WTC11 (cell line): ENCODE measurements at regions not wholly inside any gene's neighbourhood (a gene's known extent, or its start where the extent isn't known, plus 50 kb on each side); places are given as distances from the start of the nearest gene placed in this dataset.

Experiments used
- ATF1 ChIP-seq: sonication (generic); formaldehyde crosslinking; IDR thresholded peaks from 2 replicates; pipeline ENCODE4 v1.8.1; 2023; ENCODE audit warnings: mild to moderate bottlenecking, moderate library complexity, missing genetic modification reagents
- E2F1 ChIP-seq: sonication (generic); formaldehyde crosslinking; IDR thresholded peaks from 2 replicates; pipeline ENCODE4 v1.8.0; 2022; ENCODE audit warnings: mild to moderate bottlenecking, missing genetic modification reagents
- ERG ChIP-seq: fragments of 250-450 bp; sonication (Bioruptor Pico); IDR thresholded peaks from 2 replicates; pipeline ENCODE4 v1.8.0; 2021; ENCODE audit warnings: mild to moderate bottlenecking
- FOXK1 ChIP-seq: sonication (generic); formaldehyde crosslinking; IDR thresholded peaks from 2 replicates; pipeline ENCODE4 v1.8.0; 2022; ENCODE audit warnings: mild to moderate bottlenecking, moderate library complexity, missing genetic modification reagents
- GABPB1 ChIP-seq: sonication (generic); formaldehyde crosslinking; IDR thresholded peaks from 2 replicates; pipeline ENCODE4 v1.8.1; 2023; ENCODE audit warnings: mild to moderate bottlenecking, missing genetic modification reagents
- GTF2I ChIP-seq: fragments of 250-450 bp; sonication (Bioruptor Pico); conservative IDR thresholded peaks from 2 replicates; pipeline ENCODE4 v1.4.0; 2021; ENCODE audit warnings: mild to moderate bottlenecking
- IRF2 ChIP-seq: sonication (generic); formaldehyde crosslinking; IDR thresholded peaks from 2 replicates; pipeline ENCODE4 v1.8.0; 2022; ENCODE audit warnings: low read depth, missing genetic modification reagents, borderline replicate concordance
- NFE2L1 ChIP-seq: sonication (generic); formaldehyde crosslinking; IDR thresholded peaks from 2 replicates; pipeline ENCODE4 v1.8.1; 2023; ENCODE audit warnings: missing genetic modification reagents
- NR1H2 ChIP-seq: sonication (generic); formaldehyde crosslinking; IDR thresholded peaks from 2 replicates; pipeline ENCODE4 v1.9.0; 2021; ENCODE audit warnings: mild to moderate bottlenecking, moderate library complexity, missing genetic modification reagents
- NR2C2 ChIP-seq: sonication (generic); formaldehyde crosslinking; IDR thresholded peaks from 2 replicates; pipeline ENCODE4 v1.8.0; 2022; ENCODE audit warnings: mild to moderate bottlenecking, missing genetic modification reagents
- OVOL2 ChIP-seq: fragments of 250-450 bp; sonication (Bioruptor Pico); IDR thresholded peaks from 2 replicates; pipeline ENCODE4 v1.9.0; 2021; ENCODE audit warnings: mild to moderate bottlenecking, borderline replicate concordance
- TCF7 ChIP-seq: sonication (generic); formaldehyde crosslinking; IDR thresholded peaks from 2 replicates; pipeline ENCODE4 v1.8.0; 2022; ENCODE audit warnings: mild to moderate bottlenecking, low read depth, missing genetic modification reagents, moderate library complexity
- USF1 ChIP-seq: sonication (generic); formaldehyde crosslinking; IDR thresholded peaks from 2 replicates; pipeline ENCODE4 v1.8.0; 2022; ENCODE audit warnings: mild to moderate bottlenecking, missing genetic modification reagents
- USF2 ChIP-seq: sonication (generic); formaldehyde crosslinking; IDR thresholded peaks from 2 replicates; pipeline ENCODE4 v1.8.1; 2023; ENCODE audit warnings: mild to moderate bottlenecking, missing genetic modification reagents, moderate library complexity
- ZBTB21 ChIP-seq: sonication (generic); formaldehyde crosslinking; IDR thresholded peaks from 2 replicates; pipeline ENCODE4 v1.8.1; 2023; ENCODE audit warnings: mild to moderate bottlenecking, missing genetic modification reagents, borderline replicate concordance
- ZNF121 ChIP-seq: sonication (generic); formaldehyde crosslinking; IDR thresholded peaks from 2 replicates; pipeline ENCODE4 v1.8.0; 2023; ENCODE audit warnings: missing genetic modification reagents
- ZNF263 ChIP-seq: sonication (generic); formaldehyde crosslinking; IDR thresholded peaks from 2 replicates; pipeline ENCODE4 v1.8.1; 2022; ENCODE audit warnings: low read depth, mild to moderate bottlenecking, moderate library complexity, missing genetic modification reagents
- ZNF423 ChIP-seq: fragments of 250-450 bp; sonication (Bioruptor Pico); IDR thresholded peaks from 2 replicates; pipeline ENCODE4 v2.1.2; 2022; ENCODE audit warnings: mild to moderate bottlenecking, moderate library complexity
- ZNF512 ChIP-seq: sonication (generic); formaldehyde crosslinking; IDR thresholded peaks from 2 replicates; pipeline ENCODE4 v1.8.1; 2022; ENCODE audit warnings: missing genetic modification reagents, borderline replicate concordance
- ZNF532 ChIP-seq: fragments of 250-450 bp; sonication (Bioruptor Pico); IDR thresholded peaks from 2 replicates; pipeline ENCODE4 v1.9.0; 2021; ENCODE audit warnings: mild to moderate bottlenecking, borderline replicate concordance
- TF ChIP-seq, protein P1 (sequence below): fragments of 250-450 bp; sonication (Bioruptor Pico); IDR thresholded peaks from 2 replicates; pipeline ENCODE4 v1.9.0; 2021; ENCODE audit warnings: moderate library complexity, mild to moderate bottlenecking, inconsistent platforms, borderline replicate concordance
- TF ChIP-seq, protein P2 (sequence below): sonication (generic); formaldehyde crosslinking; conservative IDR thresholded peaks from 2 replicates; pipeline ENCODE4 v1.8.1; 2022; ENCODE audit warnings: mild to moderate bottlenecking, missing genetic modification reagents
- TF ChIP-seq, protein P3 (sequence below): fragments of 250-450 bp; sonication (Bioruptor Pico); IDR thresholded peaks from 2 replicates; pipeline ENCODE4 v1.9.0; 2021; ENCODE audit warnings: mild to moderate bottlenecking

GRCh38 chr15:92809064-92809879 lies 90.9 kb upstream of the CHD2 start (continued):
- TF ChIP-seq NR2C2 (CRISPR knock-in tag) (no peak), E2F1 (peak; percentile 14; the same call in 1 of the 2 replicates), GTF2I (CRISPR knock-in tag) (no peak), ZBTB21 (CRISPR knock-in tag) (no peak), ZNF121 (CRISPR knock-in tag) (no peak), IRF2 (CRISPR knock-in tag) (no peak), ATF1 (CRISPR knock-in tag) (no peak), ZNF512 (CRISPR knock-in tag) (0 out of 2 replicates have a peak, but pooled peaks have one; percentile 60), ZNF532 (CRISPR knock-in tag) (no peak), ZNF263 (no peak), USF1 (CRISPR knock-in tag) (peak; percentile 92), TCF7 (CRISPR knock-in tag) (0 out of 2 replicates have a peak, but pooled peaks have one; percentile 54), ZNF423 (no peak), NR1H2 (CRISPR knock-in tag) (no peak), GABPB1 (CRISPR knock-in tag) (peak; percentile 92), ERG (CRISPR knock-in tag) (no peak; the same call in 1 of the 2 replicates), USF2 (CRISPR knock-in tag) (peak; percentile 94), OVOL2 (no peak), FOXK1 (CRISPR knock-in tag) (peak; percentile 98), NFE2L1 (CRISPR knock-in tag) (0 out of 2 replicates have a peak, but pooled peaks have one; percentile 79)
- TF ChIP-seq, protein P1, sequence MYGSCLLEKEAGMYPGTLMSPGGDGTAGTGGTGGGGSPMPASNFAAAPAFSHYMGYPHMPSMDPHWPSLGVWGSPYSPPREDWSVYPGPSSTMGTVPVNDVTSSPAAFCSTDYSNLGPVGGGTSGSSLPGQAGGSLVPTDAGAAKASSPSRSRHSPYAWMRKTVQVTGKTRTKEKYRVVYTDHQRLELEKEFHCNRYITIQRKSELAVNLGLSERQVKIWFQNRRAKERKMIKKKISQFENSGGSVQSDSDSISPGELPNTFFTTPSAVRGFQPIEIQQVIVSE (CRISPR knock-in tag) = no peak
- TF ChIP-seq, protein P2, sequence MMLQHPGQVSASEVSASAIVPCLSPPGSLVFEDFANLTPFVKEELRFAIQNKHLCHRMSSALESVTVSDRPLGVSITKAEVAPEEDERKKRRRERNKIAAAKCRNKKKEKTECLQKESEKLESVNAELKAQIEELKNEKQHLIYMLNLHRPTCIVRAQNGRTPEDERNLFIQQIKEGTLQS (CRISPR knock-in tag) = 0 out of 2 replicates have a peak, but pooled peaks have one; percentile 23
- TF ChIP-seq, protein P3, sequence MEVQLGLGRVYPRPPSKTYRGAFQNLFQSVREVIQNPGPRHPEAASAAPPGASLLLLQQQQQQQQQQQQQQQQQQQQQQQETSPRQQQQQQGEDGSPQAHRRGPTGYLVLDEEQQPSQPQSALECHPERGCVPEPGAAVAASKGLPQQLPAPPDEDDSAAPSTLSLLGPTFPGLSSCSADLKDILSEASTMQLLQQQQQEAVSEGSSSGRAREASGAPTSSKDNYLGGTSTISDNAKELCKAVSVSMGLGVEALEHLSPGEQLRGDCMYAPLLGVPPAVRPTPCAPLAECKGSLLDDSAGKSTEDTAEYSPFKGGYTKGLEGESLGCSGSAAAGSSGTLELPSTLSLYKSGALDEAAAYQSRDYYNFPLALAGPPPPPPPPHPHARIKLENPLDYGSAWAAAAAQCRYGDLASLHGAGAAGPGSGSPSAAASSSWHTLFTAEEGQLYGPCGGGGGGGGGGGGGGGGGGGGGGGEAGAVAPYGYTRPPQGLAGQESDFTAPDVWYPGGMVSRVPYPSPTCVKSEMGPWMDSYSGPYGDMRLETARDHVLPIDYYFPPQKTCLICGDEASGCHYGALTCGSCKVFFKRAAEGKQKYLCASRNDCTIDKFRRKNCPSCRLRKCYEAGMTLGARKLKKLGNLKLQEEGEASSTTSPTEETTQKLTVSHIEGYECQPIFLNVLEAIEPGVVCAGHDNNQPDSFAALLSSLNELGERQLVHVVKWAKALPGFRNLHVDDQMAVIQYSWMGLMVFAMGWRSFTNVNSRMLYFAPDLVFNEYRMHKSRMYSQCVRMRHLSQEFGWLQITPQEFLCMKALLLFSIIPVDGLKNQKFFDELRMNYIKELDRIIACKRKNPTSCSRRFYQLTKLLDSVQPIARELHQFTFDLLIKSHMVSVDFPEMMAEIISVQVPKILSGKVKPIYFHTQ (CRISPR knock-in tag) = 0 out of 2 replicates have a peak, but pooled peaks have one; percentile 65
